Stimulated activated memory B cell treated with anti-CD40 and anti-IgM and Interleukin-4, amounts not matched to agents 10 μg/mL and 1 μg/mL and 100 μg/mL, for 72 hours (primary cell): ENCODE measurements at regions not wholly inside any gene's neighbourhood (a gene's known extent, or its start where the extent isn't known, plus 50 kb on each side); places are given as distances from the start of the nearest gene placed in this dataset.

Source experiments
- ATAC-seq: fragments of 150-1000 bp; cut with Tn5 transposase; 2 replicates; pipeline ENCODE4 v1.10.0; 2021
- H3K27ac Mint-ChIP-seq: one replicate; pipeline ENCODE4 v1.8.0; 2022; ENCODE audit warnings: mild to moderate bottlenecking, mixed read lengths
- H3K27me3 Mint-ChIP-seq: one replicate; pipeline ENCODE4 v1.8.0; 2022; ENCODE audit warnings: mixed read lengths
- H3K36me3 Mint-ChIP-seq: one replicate; pipeline ENCODE4 v1.8.0; 2022; ENCODE audit warnings: mixed read lengths
- H3K4me1 Mint-ChIP-seq: one replicate; pipeline ENCODE4 v1.8.0; 2022; ENCODE audit warnings: mixed read lengths
- H3K4me3 Mint-ChIP-seq: one replicate; pipeline ENCODE4 v1.8.0; 2022; ENCODE audit warnings: mild to moderate bottlenecking, moderate library complexity, mixed read lengths
- H3K9me3 Mint-ChIP-seq: one replicate; pipeline ENCODE4 v1.8.0; 2022; ENCODE audit warnings: mixed read lengths

- no peaks in the 10 kb centered on the region for H3K9me3 Mint-ChIP-seq
- H3K4me1 Mint-ChIP-seq: no peaks in the 10 kb centered on the region
- H3K27ac Mint-ChIP-seq: no peak overlapping the region
- H3K27me3 Mint-ChIP-seq: peaks cover 18% of the 10 kb centered on the region
- H3K4me3 Mint-ChIP-seq: no peak overlapping the region
- ATAC-seq: no peak
- H3K36me3 Mint-ChIP-seq: no peaks in the 10 kb centered on the region
Observed at GRCh38 chr5:133713209-133713608, 100.9 kb upstream of the FSTL4 start.

DNA sequence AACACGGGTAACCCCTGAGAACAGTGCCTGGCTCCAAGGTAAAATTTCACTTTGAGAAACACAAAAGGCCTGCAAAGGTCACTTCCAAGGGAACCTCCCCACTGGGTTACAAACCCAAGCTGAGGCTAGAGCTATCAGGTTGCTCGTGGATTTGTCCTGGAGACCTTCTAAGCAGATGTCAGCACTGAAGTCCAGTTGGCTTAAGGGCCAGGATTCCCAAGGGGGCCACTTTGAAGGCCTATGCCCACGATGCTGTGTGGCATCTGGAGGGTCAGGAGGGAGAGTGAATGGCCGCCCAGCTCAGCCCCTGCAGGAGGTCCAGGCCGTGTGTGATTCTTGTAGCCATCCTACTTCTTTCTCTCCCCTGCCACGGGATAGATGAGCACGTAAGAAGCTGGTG is 100.2 kb upstream of the FSTL4 start:
- H3K9me3 Mint-ChIP-seq: no peaks in the 10 kb centered on the region
- H3K27me3 Mint-ChIP-seq: peaks cover 18% of the 10 kb centered on the region
- no peaks in the 10 kb centered on the region for H3K4me1 Mint-ChIP-seq
- no peaks in the 10 kb centered on the region for H3K36me3 Mint-ChIP-seq
- ATAC-seq: no peak
- no peak overlapping the region for H3K4me3 Mint-ChIP-seq
- H3K27ac Mint-ChIP-seq: no peak overlapping the region

DNA sequence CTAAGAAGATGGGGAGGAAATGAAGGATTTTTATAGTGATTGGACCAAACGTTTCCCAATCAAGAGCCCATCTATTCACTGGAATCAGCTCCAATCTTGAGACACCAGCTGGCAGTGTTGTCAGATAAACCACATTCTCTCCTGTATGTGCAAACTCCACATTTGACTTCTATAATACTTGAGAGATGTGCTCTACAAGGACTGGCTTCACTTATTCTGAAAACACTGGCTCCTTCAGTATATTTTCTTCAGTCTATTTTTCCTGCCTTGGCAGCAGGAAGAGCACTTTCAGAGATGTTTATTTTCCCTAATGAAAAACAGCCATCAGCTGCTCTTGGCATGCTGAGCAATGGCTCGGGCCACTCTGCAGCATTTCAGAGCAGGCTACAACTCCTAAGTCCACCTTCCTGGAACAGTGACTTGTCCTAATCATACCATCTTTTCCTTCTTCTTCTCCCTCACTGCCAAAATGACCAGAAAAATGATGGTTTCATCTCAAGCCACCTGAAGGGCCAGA is 96.9 kb upstream of the FSTL4 start:
- Mint-ChIP-seq H3K36me3 (no peaks in the 10 kb centered on the region), H3K4me3 (no peak overlapping the region), H3K27me3 (peaks cover 15% of the 10 kb centered on the region), H3K27ac (no peak overlapping the region), H3K9me3 (no peaks in the 10 kb centered on the region), H3K4me1 (no peaks in the 10 kb centered on the region)
- ATAC-seq: no peak

- Mint-ChIP-seq H3K27ac (no peak overlapping the region), H3K4me3 (no peak overlapping the region), H3K36me3 (no peaks in the 10 kb centered on the region), H3K27me3 (peaks cover 15% of the 10 kb centered on the region), H3K4me1 (no peaks in the 10 kb centered on the region), H3K9me3 (no peaks in the 10 kb centered on the region)
- no peak for ATAC-seq
Observed at GRCh38 chr5:133708331-133708850, 96.0 kb upstream of the FSTL4 start.

- peaks cover 15% of the 10 kb centered on the region for H3K27me3 Mint-ChIP-seq
- H3K36me3 Mint-ChIP-seq: no peaks in the 10 kb centered on the region
- H3K4me3 Mint-ChIP-seq: no peak overlapping the region
- no peak for ATAC-seq
- no peaks in the 10 kb centered on the region for H3K4me1 Mint-ChIP-seq
- no peaks in the 10 kb centered on the region for H3K9me3 Mint-ChIP-seq
- no peak overlapping the region for H3K27ac Mint-ChIP-seq
Observed at GRCh38 chr5:133707629-133708028, 95.3 kb upstream of the FSTL4 start.

- Mint-ChIP-seq H3K36me3 (no peaks in the 10 kb centered on the region), H3K4me3 (no peak overlapping the region), H3K27ac (no peak overlapping the region), H3K9me3 (no peaks in the 10 kb centered on the region), H3K4me1 (no peaks in the 10 kb centered on the region), H3K27me3 (peaks cover 15% of the 10 kb centered on the region)
- ATAC-seq: no peak
Observed at GRCh38 chr5:133706506-133707430, 94.4 kb upstream of the FSTL4 start.

DNA sequence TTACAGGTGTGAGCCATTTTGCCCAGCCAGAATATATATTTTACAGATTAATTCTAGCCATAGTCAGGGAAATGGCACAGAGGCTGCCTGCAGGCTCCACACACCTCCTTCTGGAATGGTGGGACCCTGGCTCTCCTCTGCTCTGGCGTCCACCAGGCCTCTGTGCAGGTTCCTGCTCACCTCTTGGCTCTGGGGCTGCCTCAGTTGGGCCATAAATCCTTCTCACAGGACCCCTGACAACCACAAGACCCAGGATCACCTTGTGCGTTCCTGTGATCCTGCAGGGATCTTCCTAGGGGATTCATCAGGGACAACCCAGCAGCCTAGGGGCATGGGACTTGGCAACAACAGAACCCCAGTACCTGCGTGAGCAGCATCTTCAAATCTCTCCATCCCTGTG is 93.0 kb upstream of the FSTL4 start:
- peaks cover 19% of the 10 kb centered on the region for H3K27me3 Mint-ChIP-seq
- H3K4me1 Mint-ChIP-seq: no peaks in the 10 kb centered on the region
- no peaks in the 10 kb centered on the region for H3K36me3 Mint-ChIP-seq
- no peak overlapping the region for H3K27ac Mint-ChIP-seq
- H3K4me3 Mint-ChIP-seq: no peak overlapping the region
- no peak for ATAC-seq
- H3K9me3 Mint-ChIP-seq: peaks cover under 1% of the 10 kb centered on the region

DNA sequence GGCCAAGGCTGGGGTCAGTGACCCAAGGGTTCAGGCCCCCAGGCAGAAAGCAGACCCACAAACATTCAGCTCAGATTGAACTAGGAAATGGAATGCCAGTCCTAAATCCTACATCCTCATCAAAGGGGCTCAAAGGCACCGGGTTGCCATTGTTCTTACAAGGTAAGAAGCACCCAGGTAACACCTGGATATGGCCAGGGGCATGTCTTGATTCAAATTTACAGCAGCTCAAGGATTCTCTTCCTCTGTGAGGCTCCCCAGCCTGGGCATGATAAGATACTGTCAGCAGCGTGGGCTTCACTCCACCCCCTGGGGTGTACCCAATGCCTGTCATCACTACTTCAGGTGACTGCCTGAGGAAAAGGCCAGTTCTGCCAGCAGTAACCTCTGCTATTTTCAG is 92.1 kb upstream of the FSTL4 start:
- ATAC-seq: no peak
- H3K36me3 Mint-ChIP-seq: no peaks in the 10 kb centered on the region
- peaks cover 2% of the 10 kb centered on the region for H3K4me1 Mint-ChIP-seq
- peaks cover 5% of the 10 kb centered on the region for H3K9me3 Mint-ChIP-seq
- peaks cover 26% of the 10 kb centered on the region for H3K27me3 Mint-ChIP-seq
- H3K4me3 Mint-ChIP-seq: no peak overlapping the region
- H3K27ac Mint-ChIP-seq: no peak overlapping the region

GRCh38 chr5:133703935-133704334 is 91.6 kb upstream of the FSTL4 start:
- no peaks in the 10 kb centered on the region for H3K36me3 Mint-ChIP-seq
- ATAC-seq: no peak
- peaks cover 5% of the 10 kb centered on the region for H3K9me3 Mint-ChIP-seq
- no peak overlapping the region for H3K4me3 Mint-ChIP-seq
- H3K27me3 Mint-ChIP-seq: peaks cover 26% of the 10 kb centered on the region
- peaks cover 7% of the 10 kb centered on the region for H3K4me1 Mint-ChIP-seq
- no peak overlapping the region for H3K27ac Mint-ChIP-seq

DNA sequence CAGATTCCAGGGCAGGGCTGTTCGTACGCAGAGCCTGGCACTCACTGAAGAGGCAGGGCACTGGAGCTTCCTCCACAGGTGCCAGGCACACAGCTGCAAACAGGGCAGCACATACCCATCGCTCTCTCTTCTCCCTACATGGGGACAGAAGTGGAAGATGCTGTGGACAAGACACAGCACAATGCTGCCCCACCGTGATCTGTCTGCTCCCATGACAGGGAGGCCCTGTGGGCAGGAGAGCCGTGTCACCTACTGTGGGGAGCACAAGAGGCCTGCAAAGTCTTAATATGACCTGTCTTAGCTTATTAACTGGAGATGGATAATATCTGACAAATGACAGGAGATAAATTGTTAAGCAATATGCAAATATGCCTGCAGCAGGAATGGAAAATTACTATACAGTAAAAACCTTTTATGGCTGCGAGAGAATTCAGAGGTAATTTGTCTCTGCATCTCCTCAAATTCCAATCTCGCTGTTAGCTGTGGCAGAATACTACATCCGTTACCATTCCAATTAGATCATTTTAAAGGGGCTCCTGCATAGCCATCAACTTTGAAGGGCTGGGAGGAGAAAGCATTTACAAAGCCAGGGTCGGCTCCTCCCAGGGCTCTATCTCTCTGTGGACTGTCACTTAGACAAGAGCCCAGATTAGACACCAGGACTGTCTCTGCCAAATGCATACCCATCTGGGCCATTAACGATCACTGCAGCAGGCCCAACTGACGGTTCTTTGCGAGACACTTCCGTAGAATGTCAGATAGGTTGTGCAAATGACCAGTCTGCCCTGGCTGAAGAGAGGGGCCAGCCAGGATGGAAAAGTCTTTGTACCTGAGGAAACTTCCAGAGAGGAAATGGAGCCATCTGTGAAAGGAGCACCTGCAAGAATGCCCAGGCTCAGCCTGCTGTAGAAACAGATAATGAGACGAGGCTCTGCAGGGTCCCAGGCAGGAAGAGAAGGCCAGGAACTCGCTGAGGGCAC is 90.7 kb upstream of the FSTL4 start:
- no peak for ATAC-seq
- H3K4me3 Mint-ChIP-seq: no peak overlapping the region
- H3K9me3 Mint-ChIP-seq: peaks cover 5% of the 10 kb centered on the region
- peaks cover 14% of the 10 kb centered on the region for H3K4me1 Mint-ChIP-seq
- peaks cover 18% of the 10 kb centered on the region for H3K27me3 Mint-ChIP-seq
- H3K36me3 Mint-ChIP-seq: no peaks in the 10 kb centered on the region
- H3K27ac Mint-ChIP-seq: no peak overlapping the region

DNA sequence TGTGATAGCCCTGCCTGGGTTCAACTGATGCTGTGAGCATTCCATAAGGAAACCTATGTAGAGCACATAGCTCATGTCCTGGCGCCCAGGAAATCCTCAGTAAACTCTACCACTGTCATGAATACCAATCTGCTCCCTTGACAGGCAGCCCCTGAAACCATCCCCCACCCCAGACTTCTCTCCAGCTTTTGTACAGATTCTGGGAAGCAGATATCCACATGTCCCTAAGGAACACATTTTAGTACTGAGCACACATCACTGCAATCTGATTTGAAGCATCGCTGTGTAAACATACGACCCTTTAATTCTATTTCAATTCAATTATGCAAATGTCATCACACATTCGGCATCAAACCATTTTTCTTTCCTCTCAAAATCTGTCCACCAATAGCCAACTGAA is 89.5 kb upstream of the FSTL4 start:
- Mint-ChIP-seq H3K36me3 (no peaks in the 10 kb centered on the region), H3K27ac (no peak overlapping the region), H3K9me3 (peaks cover 5% of the 10 kb centered on the region), H3K4me1 (peaks cover 19% of the 10 kb centered on the region), H3K4me3 (no peak overlapping the region), H3K27me3 (peaks cover 11% of the 10 kb centered on the region)
- ATAC-seq: no peak

GRCh38 chr5:133700251-133700650 is 87.9 kb upstream of the FSTL4 start:
- H3K9me3 Mint-ChIP-seq: peaks cover 5% of the 10 kb centered on the region
- no peaks in the 10 kb centered on the region for H3K36me3 Mint-ChIP-seq
- no peak for ATAC-seq
- H3K4me1 Mint-ChIP-seq: peaks cover 20% of the 10 kb centered on the region
- peak overlapping the region; percentile 1 for H3K27ac Mint-ChIP-seq
- H3K27me3 Mint-ChIP-seq: peaks cover 11% of the 10 kb centered on the region
- no peak overlapping the region for H3K4me3 Mint-ChIP-seq

DNA sequence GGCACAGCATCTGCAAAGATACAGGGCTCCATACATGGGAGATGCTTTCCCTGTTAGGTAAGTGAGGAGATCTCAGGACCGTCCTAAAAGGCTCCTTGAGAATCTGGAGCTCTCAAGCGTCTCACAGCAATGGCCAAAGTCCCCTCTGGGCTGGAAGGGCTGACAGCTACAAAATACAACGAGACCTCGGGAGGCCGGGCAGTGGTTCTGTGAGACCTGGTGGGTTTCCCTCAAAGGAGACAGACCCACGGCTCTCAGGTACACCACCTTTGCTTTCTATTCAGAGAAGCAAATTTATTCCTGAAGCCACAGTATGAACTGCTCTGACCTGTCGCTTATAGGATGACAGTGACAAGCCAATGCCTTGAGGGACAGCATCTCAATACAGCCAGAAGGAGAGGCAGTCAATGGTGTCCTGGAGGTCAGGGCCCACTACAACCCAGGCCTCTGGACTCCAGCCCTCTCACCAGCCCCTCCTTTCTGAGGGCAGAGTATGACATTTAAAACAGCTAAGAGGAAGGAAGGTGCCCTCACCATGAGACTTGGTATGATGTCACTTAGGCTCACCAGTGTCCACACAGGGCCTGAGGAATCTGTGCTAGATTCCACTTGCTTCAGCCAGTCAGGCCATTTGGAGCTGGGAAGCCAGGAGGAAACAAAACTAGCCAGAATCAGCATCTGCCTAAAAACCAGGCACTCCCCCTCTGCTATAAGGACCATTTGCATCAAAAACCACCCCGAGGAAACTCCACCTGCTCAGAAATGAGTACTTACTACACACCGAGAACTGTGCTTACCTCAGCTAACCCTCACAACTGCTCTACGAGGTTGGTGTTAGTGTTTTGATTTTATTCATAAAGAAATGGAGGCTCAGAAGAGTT is 86.5 kb upstream of the FSTL4 start:
- no peak overlapping the region for H3K27ac Mint-ChIP-seq
- peak; percentile 71 for ATAC-seq
- H3K4me3 Mint-ChIP-seq: no peak overlapping the region
- H3K9me3 Mint-ChIP-seq: peaks cover 5% of the 10 kb centered on the region
- H3K36me3 Mint-ChIP-seq: no peaks in the 10 kb centered on the region
- H3K4me1 Mint-ChIP-seq: peaks cover 30% of the 10 kb centered on the region
- peaks cover 11% of the 10 kb centered on the region for H3K27me3 Mint-ChIP-seq

GRCh38 chr5:133698259-133698554 is 85.9 kb upstream of the FSTL4 start:
- Mint-ChIP-seq H3K27me3 (peaks cover 11% of the 10 kb centered on the region), H3K4me3 (no peak overlapping the region), H3K27ac (no peak overlapping the region), H3K4me1 (peaks cover 30% of the 10 kb centered on the region), H3K9me3 (peaks cover 5% of the 10 kb centered on the region), H3K36me3 (no peaks in the 10 kb centered on the region)
- ATAC-seq: no peak
